ENCODE measurements at regions not wholly inside any gene's neighbourhood (a gene's known extent, or its start where the extent isn't known, plus 50 kb on each side); places are given as distances from the start of the nearest gene placed in this dataset.

DNA sequence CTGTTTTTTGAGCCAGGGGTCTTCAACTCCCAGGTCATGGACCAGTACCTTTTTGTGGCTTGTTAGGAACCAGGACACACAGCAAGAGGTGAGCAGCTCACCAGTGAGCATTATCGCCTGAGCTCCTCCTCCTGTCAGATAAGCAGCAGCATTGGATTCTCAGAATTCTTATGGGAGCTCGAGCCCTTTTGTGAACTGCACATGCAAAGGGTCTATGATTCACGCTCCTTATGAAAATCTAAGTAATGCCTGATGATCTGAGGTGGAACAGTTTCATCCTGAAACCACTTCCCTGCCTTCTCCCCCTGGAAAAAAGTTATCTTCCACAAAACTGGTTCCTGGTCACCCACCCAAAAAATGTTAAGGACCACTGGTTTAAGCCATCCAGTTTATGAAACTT, 1047.6 kb downstream of the OTOL1 start:
- H3K4me1 Mint-ChIP-seq = no peaks in the 10 kb centered on the region
- CTCF ChIA-PET = no interaction called here
- H3K4me3 Mint-ChIP-seq = no peak overlapping the region
- POLR2A ChIA-PET = no interaction called here
- no peaks in the 10 kb centered on the region for H3K27me3 Mint-ChIP-seq (ENCODE audit: low read depth)
- ATAC-seq (no peak), DNase-seq (ENCODE audit: low spot score) (no peak)
- TF ChIP-seq, protein P1, sequence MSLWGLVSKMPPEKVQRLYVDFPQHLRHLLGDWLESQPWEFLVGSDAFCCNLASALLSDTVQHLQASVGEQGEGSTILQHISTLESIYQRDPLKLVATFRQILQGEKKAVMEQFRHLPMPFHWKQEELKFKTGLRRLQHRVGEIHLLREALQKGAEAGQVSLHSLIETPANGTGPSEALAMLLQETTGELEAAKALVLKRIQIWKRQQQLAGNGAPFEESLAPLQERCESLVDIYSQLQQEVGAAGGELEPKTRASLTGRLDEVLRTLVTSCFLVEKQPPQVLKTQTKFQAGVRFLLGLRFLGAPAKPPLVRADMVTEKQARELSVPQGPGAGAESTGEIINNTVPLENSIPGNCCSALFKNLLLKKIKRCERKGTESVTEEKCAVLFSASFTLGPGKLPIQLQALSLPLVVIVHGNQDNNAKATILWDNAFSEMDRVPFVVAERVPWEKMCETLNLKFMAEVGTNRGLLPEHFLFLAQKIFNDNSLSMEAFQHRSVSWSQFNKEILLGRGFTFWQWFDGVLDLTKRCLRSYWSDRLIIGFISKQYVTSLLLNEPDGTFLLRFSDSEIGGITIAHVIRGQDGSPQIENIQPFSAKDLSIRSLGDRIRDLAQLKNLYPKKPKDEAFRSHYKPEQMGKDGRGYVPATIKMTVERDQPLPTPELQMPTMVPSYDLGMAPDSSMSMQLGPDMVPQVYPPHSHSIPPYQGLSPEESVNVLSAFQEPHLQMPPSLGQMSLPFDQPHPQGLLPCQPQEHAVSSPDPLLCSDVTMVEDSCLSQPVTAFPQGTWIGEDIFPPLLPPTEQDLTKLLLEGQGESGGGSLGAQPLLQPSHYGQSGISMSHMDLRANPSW (CRISPR knock-in tag; conservative IDR thresholded peaks at IDR 0.05; ENCODE audit: low read depth) = no peak
- TF ChIP-seq, protein P2, sequence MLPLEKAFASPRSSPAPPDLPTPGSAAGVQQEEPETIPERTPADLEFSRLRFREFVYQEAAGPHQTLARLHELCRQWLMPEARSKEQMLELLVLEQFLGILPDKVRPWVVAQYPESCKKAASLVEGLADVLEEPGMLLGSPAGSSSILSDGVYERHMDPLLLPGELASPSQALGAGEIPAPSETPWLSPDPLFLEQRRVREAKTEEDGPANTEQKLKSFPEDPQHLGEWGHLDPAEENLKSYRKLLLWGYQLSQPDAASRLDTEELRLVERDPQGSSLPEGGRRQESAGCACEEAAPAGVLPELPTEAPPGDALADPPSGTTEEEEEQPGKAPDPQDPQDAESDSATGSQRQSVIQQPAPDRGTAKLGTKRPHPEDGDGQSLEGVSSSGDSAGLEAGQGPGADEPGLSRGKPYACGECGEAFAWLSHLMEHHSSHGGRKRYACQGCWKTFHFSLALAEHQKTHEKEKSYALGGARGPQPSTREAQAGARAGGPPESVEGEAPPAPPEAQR (CRISPR knock-in tag; IDR thresholded peaks at IDR 0.05) = no peak
- TF ChIP-seq, protein P3, sequence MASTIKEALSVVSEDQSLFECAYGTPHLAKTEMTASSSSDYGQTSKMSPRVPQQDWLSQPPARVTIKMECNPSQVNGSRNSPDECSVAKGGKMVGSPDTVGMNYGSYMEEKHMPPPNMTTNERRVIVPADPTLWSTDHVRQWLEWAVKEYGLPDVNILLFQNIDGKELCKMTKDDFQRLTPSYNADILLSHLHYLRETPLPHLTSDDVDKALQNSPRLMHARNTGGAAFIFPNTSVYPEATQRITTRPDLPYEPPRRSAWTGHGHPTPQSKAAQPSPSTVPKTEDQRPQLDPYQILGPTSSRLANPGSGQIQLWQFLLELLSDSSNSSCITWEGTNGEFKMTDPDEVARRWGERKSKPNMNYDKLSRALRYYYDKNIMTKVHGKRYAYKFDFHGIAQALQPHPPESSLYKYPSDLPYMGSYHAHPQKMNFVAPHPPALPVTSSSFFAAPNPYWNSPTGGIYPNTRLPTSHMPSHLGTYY (CRISPR knock-in tag; IDR thresholded peaks at IDR 0.05) = no peak
- TF ChIP-seq JUN (CRISPR knock-in tag; IDR thresholded peaks at IDR 0.05) (no peak), CREB1 (CRISPR knock-in tag; IDR thresholded peaks at IDR 0.05) (no peak)
- H3K27ac Mint-ChIP-seq = no peak overlapping the region
- H3K9me3 Mint-ChIP-seq = peaks cover 22% of the 10 kb centered on the region
- peaks cover 23% of the 10 kb centered on the region for H3K36me3 Mint-ChIP-seq

DNA sequence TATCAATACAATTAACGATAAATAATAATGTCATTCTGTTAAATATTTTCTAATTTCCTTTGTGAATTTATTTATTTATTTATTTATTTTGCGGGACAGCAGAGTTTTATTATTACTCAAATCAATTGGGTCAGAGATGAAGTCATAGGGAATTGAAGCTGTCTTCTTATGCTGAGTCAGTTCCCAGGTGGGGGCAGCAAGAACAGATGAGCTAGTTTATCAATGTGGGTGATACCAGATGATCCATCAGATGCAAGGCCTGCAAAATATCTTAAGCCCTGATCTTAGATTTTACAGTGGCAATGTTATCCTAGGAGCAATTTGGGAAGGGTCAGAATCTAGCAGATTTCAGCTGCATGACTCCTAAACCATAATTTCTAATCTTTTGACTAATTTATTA, 1050.3 kb downstream of the OTOL1 start:
- TF ChIP-seq TP53 (CRISPR knock-in tag; IDR thresholded peaks at IDR 0.05) = no peak
- TF ChIP-seq, protein P4, sequence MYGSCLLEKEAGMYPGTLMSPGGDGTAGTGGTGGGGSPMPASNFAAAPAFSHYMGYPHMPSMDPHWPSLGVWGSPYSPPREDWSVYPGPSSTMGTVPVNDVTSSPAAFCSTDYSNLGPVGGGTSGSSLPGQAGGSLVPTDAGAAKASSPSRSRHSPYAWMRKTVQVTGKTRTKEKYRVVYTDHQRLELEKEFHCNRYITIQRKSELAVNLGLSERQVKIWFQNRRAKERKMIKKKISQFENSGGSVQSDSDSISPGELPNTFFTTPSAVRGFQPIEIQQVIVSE (CRISPR knock-in tag; IDR thresholded peaks at IDR 0.05; ENCODE audit: borderline replicate concordance) = no peak
- TF ChIP-seq PRRX2 (CRISPR knock-in tag; IDR thresholded peaks at IDR 0.05) = no peak
- TF ChIP-seq, protein P5, sequence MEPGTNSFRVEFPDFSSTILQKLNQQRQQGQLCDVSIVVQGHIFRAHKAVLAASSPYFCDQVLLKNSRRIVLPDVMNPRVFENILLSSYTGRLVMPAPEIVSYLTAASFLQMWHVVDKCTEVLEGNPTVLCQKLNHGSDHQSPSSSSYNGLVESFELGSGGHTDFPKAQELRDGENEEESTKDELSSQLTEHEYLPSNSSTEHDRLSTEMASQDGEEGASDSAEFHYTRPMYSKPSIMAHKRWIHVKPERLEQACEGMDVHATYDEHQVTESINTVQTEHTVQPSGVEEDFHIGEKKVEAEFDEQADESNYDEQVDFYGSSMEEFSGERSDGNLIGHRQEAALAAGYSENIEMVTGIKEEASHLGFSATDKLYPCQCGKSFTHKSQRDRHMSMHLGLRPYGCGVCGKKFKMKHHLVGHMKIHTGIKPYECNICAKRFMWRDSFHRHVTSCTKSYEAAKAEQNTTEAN (CRISPR knock-in tag; IDR thresholded peaks at IDR 0.05) = no peak
- no peak for TF ChIP-seq ZNF416 (CRISPR knock-in tag; IDR thresholded peaks at IDR 0.05)
- no peak for TF ChIP-seq ELF4 (CRISPR knock-in tag; IDR thresholded peaks at IDR 0.05; ENCODE audit: low read depth)

DNA sequence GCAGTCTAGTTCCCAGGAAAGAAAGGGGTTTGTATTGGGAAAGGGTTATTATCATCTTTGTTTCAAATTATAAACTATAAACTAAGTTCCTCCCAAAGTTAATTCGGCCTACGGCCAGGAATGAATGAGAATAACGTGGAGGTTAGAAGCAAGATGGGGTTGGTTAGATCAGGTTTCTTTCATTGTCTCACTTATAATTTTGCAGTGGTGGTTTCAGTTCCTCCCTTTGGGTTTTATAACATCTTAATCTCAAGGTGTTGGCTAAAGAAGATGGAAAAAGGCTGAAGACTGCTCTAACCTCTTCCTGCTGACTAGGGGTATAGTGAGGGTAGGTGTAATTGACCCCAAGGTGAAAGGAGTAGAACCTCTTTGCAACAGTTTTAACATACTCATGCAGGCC, 1050.7 kb downstream of the OTOL1 start:
- Mint-ChIP-seq H3K9me3 (peaks cover 42% of the 10 kb centered on the region), H3K4me3 (no peak overlapping the region), H3K4me1 (peaks cover 9% of the 10 kb centered on the region), H3K27ac (no peak overlapping the region), H3K27me3 (ENCODE audit: low read depth) (no peaks in the 10 kb centered on the region), H3K36me3 (peaks cover 43% of the 10 kb centered on the region)
- ChIA-PET POLR2A (no interaction called here), CTCF (no interaction called here)
- ATAC-seq (no peak; the same call in 1 of the 2 replicates), DNase-seq (ENCODE audit: low spot score) (no peak)
- TF ChIP-seq, protein P6, sequence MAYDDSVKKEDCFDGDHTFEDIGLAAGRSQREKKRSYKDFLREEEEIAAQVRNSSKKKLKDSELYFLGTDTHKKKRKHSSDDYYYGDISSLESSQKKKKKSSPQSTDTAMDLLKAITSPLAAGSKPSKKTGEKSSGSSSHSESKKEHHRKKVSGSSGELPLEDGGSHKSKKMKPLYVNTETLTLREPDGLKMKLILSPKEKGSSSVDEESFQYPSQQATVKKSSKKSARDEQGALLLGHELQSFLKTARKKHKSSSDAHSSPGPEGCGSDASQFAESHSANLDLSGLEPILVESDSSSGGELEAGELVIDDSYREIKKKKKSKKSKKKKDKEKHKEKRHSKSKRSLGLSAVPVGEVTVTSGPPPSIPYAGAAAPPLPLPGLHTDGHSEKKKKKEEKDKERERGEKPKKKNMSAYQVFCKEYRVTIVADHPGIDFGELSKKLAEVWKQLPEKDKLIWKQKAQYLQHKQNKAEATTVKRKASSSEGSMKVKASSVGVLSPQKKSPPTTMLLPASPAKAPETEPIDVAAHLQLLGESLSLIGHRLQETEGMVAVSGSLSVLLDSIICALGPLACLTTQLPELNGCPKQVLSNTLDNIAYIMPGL (CRISPR knock-in tag; IDR thresholded peaks at IDR 0.05) = no peak
- TF ChIP-seq TP53 (CRISPR knock-in tag; IDR thresholded peaks at IDR 0.05) (no peak), MYBL2 (CRISPR knock-in tag; IDR thresholded peaks at IDR 0.05) (no peak), ZBTB21 (CRISPR knock-in tag; IDR thresholded peaks at IDR 0.05; ENCODE audit: borderline replicate concordance) (no peak), TEAD4 (CRISPR knock-in tag; IDR thresholded peaks at IDR 0.05) (no peak)
- TF ChIP-seq, protein P7, sequence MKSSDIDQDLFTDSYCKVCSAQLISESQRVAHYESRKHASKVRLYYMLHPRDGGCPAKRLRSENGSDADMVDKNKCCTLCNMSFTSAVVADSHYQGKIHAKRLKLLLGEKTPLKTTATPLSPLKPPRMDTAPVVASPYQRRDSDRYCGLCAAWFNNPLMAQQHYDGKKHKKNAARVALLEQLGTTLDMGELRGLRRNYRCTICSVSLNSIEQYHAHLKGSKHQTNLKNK (CRISPR knock-in tag; IDR thresholded peaks at IDR 0.05) = no peak
- TF ChIP-seq, protein P8, sequence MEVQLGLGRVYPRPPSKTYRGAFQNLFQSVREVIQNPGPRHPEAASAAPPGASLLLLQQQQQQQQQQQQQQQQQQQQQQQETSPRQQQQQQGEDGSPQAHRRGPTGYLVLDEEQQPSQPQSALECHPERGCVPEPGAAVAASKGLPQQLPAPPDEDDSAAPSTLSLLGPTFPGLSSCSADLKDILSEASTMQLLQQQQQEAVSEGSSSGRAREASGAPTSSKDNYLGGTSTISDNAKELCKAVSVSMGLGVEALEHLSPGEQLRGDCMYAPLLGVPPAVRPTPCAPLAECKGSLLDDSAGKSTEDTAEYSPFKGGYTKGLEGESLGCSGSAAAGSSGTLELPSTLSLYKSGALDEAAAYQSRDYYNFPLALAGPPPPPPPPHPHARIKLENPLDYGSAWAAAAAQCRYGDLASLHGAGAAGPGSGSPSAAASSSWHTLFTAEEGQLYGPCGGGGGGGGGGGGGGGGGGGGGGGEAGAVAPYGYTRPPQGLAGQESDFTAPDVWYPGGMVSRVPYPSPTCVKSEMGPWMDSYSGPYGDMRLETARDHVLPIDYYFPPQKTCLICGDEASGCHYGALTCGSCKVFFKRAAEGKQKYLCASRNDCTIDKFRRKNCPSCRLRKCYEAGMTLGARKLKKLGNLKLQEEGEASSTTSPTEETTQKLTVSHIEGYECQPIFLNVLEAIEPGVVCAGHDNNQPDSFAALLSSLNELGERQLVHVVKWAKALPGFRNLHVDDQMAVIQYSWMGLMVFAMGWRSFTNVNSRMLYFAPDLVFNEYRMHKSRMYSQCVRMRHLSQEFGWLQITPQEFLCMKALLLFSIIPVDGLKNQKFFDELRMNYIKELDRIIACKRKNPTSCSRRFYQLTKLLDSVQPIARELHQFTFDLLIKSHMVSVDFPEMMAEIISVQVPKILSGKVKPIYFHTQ (CRISPR knock-in tag; IDR thresholded peaks at IDR 0.05) = no peak
- TF ChIP-seq, protein P9, sequence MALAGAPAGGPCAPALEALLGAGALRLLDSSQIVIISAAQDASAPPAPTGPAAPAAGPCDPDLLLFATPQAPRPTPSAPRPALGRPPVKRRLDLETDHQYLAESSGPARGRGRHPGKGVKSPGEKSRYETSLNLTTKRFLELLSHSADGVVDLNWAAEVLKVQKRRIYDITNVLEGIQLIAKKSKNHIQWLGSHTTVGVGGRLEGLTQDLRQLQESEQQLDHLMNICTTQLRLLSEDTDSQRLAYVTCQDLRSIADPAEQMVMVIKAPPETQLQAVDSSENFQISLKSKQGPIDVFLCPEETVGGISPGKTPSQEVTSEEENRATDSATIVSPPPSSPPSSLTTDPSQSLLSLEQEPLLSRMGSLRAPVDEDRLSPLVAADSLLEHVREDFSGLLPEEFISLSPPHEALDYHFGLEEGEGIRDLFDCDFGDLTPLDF (CRISPR knock-in tag; IDR thresholded peaks at IDR 0.05) = no peak

More for the DNA sequence above, 1050.3 kb downstream of the OTOL1 start:
- no peak for DNase-seq (ENCODE audit: low spot score)
- no peak overlapping the region for H3K27ac Mint-ChIP-seq
- peaks cover 41% of the 10 kb centered on the region for H3K36me3 Mint-ChIP-seq
- CTCF ChIA-PET = no interaction called here
- ATAC-seq = no peak
- POLR2A ChIA-PET = no interaction called here
- no peak overlapping the region for H3K4me3 Mint-ChIP-seq
- H3K27me3 Mint-ChIP-seq (ENCODE audit: low read depth) = no peaks in the 10 kb centered on the region
- peaks cover 8% of the 10 kb centered on the region for H3K4me1 Mint-ChIP-seq
- H3K9me3 Mint-ChIP-seq = peaks cover 40% of the 10 kb centered on the region

Data from WTC11 (cell line).